ENCODE measurements at regions not wholly inside any gene's neighbourhood (a gene's known extent, or its start where the extent isn't known, plus 50 kb on each side); places are given as distances from the start of the nearest gene placed in this dataset.
"Not testable (repeated sequence)": the region's sequence is repeated elsewhere in the genome, so short reads cannot be mapped to it uniquely, and the experiment has no call there.

DNA sequence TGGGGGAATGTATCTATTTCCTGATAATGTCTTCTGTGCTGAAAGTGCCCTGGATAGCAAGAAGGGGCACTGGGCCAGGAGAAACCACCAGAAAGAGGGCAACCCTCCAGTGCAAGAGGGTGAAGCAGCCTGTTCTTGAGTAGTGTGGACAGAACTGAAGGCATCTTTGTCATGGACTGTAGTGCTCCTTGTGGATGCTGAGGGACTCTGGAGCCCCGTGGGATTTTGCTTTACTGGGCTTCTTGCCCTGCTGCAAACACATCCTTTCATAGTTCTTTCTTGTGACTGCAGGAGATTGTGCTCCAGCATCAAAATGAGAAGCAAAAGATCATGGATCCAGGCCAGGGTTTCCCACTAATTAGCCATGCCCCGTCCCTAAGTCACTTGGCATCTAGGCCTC is 300.6 kb downstream of the ZNF326 start:
- DNase-seq (ENCODE audit: low read depth) = no peak

DNA sequence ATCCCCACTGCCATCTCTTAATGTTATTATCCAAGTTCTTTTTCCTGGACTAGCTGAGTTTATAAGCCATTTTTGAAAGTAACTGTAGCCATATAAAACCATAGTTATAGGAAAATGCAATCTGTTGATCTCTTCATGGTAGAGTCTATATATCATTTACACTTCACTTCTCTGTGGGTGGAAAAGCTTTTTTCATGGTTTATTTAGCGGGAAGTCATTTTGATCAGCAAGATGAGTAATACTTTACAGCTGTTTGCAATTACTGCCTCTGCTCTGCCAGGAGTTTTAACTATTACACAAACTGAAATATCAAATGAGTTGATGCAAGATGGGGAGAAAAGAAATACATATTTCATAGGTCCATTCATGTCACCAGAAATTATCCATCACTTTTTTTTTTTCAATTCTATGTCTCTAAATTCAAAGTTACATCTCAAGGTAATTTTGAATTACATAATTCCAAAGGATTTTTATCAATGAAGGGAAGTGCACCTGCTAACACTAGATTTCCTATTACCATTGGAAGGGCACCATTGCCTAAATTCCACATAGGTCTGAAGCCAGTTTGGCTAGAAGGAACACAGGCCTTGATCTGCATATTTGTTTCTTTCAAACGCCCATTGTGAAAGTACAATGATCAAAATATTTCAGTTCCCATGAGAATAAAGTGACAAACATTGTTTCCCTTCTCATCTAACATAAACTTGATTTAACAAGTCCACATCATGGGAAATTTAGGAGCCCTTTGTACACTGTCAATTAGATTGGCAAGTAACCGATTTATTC is 296.7 kb downstream of the ZNF326 start:
- DNase-seq (ENCODE audit: low read depth) = no peak

- no peak for DNase-seq (ENCODE audit: low read depth)
Observed at GRCh38 chr1:90282811-90283210, 287.9 kb downstream of the ZNF326 start.

DNA sequence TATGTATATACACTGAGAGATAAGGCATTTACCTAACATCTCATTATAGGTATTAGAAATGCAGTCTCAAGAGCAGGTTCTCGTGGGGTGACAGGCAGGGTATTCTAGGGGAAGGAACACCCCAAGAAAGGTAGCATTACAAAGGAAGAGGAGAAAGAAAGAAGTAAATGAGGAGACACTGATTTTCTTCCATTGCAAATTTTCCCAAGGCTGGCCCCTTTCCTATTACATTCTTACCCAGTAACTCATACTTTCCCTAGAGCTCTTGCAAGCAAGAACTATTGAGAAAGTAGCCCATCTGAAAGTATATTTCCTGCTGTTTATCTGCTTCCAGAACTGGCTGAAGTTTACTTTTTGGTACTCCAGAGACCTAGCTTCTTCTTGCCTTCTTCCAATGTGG is 287.0 kb downstream of the ZNF326 start:
- DNase-seq (ENCODE audit: low read depth) = not testable (repeated sequence)

GRCh38 chr1:90277270-90277669 is 282.4 kb downstream of the ZNF326 start:
- DNase-seq (ENCODE audit: low read depth) = no peak

DNA sequence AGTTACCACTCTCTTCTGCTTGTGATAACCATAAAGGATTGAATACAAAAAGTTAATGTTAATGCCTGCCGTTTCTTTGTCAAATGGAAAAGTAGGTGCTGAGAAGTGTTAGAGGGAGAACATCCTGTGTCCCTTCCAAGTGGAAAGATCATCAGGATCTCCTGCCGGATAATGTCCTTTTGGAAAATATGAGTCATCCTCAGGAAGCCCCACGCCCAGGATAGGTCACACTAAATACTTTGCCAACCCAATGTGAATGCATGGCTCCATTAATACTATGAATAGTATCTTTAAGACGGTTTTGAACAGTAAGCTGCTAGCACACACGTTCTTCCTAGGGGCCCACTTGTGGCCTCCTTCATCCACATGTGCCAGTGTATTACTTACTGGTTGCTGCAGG is 279.5 kb downstream of the ZNF326 start:
- DNase-seq (ENCODE audit: low read depth) = no peak

DNA sequence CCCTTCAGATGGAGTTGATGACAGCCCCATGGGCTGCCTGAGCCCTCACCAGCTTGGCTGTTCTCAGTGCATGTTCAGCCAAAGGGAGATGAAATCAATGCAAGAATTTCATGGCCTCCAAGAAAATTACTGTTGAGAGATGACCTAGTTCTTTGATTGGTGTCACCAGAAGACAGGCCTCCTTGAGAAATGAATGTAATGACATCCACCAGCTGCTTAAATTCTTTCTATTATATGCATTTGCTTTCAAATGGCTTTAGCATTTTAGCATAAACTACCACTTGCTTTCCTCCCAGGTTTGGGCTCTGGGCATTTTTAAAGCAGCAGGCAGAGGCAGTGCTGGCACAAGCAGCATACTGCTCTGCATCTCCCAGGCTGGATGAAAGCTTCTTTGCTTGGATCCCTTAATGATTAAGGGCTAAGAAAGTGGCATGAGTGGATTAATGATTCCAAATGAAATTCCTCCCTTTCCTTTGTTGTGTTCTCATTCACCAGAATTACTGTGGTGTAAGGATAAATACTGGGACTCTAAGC is 278.4 kb downstream of the ZNF326 start:
- no peak for DNase-seq (ENCODE audit: low read depth)

DNA sequence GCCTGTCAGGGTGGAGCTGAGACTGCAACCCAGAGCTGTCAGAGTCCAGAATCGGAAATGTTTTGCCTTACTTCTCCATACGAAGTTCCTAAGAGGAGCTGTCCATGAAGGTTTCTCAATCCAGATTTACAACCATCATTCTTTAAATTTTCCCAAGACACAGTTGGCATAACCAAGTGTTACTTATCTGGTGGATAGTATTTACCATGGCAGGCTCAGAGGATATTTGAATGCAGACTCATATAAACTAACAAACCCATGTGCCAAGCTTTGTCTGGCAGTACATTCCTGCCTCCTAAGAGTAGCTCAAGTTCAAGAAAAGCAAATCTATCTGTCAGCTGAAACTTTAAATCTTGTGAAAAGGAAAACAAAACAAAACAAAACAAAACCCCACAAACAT is 267.9 kb downstream of the ZNF326 start:
- DNase-seq (ENCODE audit: low read depth) = no peak

- DNase-seq (ENCODE audit: low read depth) = no peak
Observed at GRCh38 chr1:90262286-90262685, 267.4 kb downstream of the ZNF326 start.

DNA sequence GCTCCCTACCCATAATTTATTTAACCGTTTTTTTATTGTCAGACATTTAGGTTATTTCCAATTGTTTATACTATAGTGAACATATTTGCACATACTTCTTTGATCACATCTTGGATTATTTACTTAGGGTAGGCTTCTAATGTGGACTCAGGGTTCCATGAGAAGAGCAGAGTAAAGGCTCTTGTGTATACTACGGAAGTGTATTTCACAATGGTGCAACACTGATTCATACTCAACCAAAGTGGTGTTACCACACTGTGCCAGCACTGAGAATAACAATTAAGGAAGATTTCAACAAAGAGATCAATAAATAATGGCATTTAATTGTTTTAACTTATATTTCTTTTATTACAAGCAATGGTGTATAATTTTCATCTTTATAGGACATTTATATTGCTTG is 251.2 kb downstream of the ZNF326 start:
- no peak for DNase-seq (ENCODE audit: low read depth)

GRCh38 chr1:90236493-90236892 is 241.6 kb downstream of the ZNF326 start:
- DNase-seq (ENCODE audit: low read depth) = no peak

- DNase-seq (ENCODE audit: low read depth) = no peak
Observed at GRCh38 chr1:90223401-90223800, 228.5 kb downstream of the ZNF326 start.

DNA sequence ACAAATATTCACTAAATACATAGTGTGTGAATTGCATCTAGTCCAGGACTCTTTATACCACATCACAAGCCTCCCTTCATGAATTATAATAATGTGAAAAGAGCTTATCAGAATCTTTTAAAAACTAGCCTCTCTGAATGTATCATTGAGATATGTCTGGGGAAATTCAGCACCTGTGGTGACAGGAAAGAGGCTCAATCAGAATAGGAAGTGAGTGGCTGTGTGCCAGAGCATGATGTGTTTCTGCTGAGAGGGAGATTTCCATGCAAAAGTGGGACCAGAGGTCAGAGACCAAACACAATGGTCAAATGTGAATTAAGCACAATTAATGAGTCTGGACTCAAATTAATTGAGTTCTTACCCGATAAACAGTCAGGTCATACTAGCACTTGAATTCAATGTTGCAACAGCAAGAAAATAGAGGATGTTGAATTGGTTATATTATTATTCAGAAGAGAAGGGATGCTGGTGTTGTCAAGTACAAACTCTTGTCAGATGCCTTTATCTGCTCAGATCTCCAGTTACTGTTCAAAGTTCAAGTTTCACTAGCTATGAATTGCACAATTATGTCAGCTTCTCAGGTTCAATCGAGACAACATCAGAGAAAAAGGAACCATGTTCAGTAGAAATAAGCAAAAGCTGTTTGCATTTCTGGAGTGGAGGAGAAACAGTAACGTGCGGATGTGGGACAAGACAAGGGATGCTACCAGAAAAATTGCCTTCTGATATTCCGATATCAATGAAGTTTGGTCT is 226.2 kb downstream of the ZNF326 start:
- DNase-seq (ENCODE audit: low read depth) = no peak

GRCh38 chr1:90220496-90220895 is 225.6 kb downstream of the ZNF326 start:
- DNase-seq (ENCODE audit: low read depth) = no peak

DNA sequence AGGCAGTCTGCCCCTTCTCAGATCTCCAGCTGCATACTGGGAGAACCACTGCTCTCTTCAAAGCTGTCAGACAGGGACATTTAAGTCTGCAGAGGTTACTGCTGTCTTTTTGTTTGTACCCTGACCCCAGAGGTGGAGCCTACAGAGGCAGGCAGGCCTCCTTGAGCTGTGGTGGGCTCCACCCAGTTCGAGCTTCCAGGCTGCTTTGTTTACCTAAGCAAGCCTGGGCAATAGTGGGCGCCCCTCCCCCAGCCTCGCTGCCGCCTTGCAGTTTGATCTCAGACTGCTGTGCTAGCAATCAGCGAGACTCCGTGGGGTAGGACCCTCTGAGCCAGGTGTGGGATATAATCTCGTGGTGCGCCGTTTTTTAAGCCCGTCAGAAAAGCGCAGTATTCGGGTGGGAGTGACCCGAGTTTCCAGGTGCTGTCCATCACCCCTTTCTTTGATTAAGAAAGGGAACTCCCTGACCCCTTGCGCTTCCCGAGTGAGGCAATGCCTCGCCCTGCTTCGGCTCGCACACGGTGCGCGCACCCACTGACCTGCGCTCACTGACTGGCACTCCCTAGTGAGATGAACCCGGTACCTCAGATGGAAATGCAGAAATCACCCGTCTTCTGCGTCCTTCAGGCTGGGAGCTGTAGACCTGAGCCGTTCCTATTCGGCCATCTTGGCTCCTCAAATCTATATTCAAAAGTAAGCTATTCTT is 224.4 kb downstream of the ZNF326 start:
- not testable (repeated sequence) for DNase-seq (ENCODE audit: low read depth)

DNA sequence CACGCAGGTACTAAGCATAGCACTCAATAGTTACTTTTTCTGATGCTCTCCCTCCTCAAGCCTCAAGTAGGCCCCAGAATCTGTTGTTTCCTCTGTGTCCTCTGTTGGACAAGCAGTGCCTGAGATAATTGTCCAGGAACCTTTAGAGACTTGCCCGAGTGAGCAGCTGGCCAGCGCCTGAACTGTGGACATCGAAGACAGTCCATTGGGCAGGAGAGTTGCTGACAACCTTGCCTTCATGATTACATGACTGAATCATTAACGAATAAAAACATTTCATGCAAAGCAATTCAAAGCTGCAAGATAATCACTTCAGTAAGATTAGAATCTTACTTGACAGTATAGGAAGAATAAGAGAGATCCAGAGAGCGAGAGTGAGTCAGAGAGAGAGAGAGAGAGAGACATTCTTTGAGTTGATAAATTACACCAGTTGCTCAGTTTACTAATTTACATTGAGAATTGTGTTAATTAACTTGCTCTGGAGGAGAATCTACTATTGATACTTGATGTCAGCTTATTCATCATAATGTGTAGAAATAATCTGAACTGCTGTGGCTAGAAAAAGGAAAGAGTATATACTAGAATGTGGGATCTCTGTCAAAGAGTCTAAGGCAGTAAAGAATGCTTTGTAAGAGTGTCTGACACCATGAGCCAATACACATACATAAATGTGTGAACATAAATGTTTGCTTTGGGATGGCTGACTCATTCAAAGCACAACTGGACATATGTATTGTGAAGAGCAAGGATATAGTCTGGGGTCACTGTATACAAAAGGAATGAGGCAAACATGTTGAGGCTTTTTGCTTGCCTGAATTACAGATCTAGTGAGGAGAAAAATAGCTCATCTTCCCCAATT is 216.0 kb downstream of the ZNF326 start:
- DNase-seq (ENCODE audit: low read depth) = no peak

- DNase-seq (ENCODE audit: low read depth) = no peak
Observed at GRCh38 chr1:90208949-90209348, 214.0 kb downstream of the ZNF326 start.

DNA sequence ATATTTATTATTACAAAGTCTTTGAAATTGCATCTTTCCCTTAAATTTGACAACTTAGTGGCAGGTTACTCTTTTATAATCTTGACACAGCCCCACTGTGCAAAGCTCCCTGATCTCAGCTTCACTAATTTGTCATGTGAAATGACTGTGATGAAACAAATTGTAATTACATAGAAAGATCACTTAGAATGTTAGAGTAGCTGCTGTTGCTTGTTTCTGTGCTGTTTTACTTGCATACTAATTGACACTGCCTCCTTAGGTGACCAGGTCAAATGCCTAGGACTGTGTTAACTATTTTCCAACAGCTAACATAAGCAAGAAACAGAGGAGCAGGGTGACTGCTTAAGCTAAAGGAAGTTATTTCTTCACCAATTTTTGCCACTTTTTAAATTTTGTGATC is 211.3 kb downstream of the ZNF326 start:
- no peak for DNase-seq (ENCODE audit: low read depth)

- DNase-seq (ENCODE audit: low read depth) = no peak
Observed at GRCh38 chr1:90204780-90205179, 209.9 kb downstream of the ZNF326 start.

DNA sequence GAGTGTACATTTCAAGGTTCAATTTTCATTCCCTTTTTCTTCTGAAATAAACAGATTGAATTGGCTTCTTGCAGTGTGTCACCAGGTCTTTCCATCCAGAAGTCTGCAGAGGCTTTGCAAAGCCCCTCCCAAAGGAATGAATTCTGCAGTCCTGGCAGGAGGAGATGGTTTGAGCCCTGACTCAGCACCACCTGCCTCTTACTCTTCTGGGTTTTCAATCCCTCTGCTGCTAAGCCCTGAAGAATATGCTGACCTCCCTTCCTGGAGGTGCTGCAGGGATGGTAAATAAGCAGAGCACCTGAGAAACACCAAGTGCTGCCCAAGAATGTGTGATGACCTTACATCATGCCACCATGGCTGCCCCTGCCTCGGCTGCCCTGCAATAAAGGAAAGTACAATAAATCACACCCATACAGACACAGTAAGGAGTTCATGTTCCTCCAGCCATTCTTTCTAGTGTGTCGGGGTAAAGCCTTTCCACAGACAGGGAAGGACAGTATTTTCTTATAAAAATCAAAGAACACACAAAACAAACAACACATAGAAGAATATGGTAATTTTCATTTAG is 209.2 kb downstream of the ZNF326 start:
- no peak for DNase-seq (ENCODE audit: low read depth)

All from amniotic epithelial cell (primary cell).